ENCODE measurements at regions not wholly inside any gene's neighbourhood (a gene's known extent, or its start where the extent isn't known, plus 50 kb on each side); places are given as distances from the start of the nearest gene placed in this dataset.
"Not testable (repeated sequence)": the region's sequence is repeated elsewhere in the genome, so short reads cannot be mapped to it uniquely, and the experiment has no call there.

DNA sequence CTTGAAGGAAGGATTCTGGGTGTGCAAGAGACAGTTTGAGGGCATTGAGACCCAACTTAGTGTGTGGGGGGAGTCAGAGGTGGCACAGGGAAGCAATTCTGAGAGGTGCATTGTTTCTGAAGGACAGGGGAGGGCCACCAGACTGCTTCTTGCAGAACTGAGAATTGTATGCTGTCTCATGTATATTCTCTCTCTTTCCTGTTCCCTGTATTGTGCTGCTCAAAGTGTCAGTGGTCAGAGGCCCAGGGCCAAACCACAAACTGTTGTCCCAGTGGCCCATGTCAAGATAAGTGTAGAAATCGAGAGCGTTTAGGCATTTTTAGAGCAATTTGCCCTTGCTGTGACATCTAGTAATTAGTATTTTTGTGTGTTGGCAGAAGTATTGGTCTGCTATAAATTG is 567.1 kb downstream of the EDEM1 start:
- no peak overlapping the region for H3K4me3 ChIP-seq (ENCODE audit: low read depth, low read length)
- DNase-seq (ENCODE audit: low read depth): no peak

DNA sequence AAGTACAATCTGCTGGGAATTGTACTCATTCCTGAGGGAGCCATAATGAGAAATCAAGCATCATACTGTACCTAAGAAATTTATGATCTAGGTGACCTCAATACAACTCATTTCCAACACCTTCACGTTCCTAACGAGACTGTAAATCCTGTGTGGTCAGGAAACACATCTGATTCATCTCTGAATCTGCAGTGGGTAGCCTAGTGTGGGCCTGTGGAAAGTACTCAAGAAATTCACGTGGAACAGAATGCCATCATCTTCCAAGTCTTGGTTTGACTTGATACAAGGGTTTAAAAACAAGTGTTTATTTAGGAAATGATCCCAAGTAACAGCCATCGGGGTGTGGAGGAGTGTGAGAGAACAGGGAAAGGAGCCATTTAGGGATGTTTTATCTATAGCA is 568.9 kb downstream of the EDEM1 start:
- no peak for DNase-seq (ENCODE audit: low read depth)
- no peak overlapping the region for H3K4me3 ChIP-seq (ENCODE audit: low read depth, low read length)

DNA sequence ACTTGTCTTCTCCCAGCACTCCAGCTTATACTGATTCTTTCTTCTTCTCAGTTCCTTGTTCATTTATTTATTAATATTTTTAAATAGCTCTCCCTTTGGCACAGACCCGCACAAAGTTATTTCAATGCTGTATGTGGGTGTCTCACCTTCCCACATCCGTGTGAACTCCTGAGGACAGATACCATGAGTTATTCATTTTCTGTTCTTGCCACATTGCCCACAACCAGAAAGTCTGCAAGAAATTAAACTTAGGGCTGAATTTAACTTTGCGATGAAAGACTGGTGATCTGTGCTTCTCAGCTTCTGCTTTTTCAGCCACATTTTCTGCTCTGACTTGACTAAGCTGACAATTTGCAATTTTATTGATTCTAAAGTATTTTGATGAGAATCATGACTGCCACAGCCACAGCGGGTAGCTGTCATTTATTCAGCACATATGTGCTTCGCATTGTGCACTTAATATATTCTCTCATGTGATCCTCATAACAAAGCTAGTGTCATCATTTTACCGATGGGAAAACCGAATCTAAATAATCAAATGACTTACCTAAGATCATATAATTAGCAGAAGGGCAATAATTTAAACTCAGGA is 569.8 kb downstream of the EDEM1 start:
- H3K4me3 ChIP-seq (ENCODE audit: low read depth, low read length): no peak overlapping the region
- DNase-seq (ENCODE audit: low read depth): no peak

DNA sequence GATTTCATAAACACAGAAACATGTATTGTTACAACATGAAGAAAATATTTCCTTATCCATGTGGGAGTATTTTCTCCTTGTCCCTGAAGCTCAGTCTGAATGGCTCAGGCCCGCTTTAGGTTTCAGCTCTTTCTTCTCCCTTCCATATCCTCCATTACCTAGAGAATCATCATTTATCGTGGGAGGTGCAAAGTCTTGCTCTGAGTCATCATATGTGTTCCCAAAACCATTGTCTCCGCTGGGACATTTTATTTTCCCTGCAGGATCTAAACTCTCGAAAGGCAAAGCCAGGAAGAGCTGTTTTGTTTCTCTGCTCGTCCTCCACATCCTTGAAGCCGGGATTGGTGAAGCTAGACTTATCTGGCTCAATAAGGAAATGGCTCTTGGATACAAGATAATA is 571.2 kb downstream of the EDEM1 start:
- H3K4me3 ChIP-seq (ENCODE audit: low read depth, low read length): no peak overlapping the region
- no peak for DNase-seq (ENCODE audit: low read depth)

DNA sequence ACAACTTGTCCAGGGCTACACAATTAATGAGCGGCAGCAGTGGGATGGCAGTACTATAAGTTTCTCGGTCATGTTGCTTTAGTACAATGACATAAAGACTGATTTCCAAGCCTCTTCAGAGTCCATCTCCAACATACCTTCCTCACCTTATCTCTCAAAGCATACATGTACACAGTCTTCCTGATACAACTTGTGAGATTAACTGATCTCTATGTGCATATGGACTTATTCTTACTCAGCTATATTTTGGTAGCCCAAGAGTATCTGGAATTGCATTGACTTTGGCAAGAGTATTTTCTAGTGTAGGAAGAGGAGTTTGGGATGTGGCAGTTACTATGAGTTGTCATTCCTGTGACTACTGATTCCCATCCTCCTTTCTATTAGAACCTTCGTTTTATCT is 575.0 kb downstream of the EDEM1 start:
- DNase-seq (ENCODE audit: low read depth): no peak
- no peak overlapping the region for H3K4me3 ChIP-seq (ENCODE audit: low read depth, low read length)

DNA sequence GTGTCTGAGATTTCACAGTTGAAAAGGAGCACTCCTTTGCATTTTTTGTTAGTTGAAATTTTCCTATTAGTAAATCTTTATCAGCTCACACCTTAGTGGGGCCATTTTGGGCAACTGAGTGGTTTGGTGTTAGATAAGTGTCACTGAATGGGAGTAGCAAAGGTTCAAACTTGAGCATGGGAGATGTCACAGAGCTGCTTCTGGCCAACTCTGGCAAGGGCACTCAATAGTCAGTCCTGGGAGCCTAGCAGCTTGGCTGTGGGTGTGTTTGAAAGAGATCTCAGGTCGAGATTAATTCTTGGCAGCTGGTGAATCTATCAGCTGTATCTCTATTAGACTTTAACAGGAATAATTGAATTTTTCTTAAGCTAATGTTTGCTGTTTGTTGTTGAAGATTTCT is 579.3 kb downstream of the EDEM1 start:
- H3K4me3 ChIP-seq (ENCODE audit: low read depth, low read length): no peak overlapping the region

DNA sequence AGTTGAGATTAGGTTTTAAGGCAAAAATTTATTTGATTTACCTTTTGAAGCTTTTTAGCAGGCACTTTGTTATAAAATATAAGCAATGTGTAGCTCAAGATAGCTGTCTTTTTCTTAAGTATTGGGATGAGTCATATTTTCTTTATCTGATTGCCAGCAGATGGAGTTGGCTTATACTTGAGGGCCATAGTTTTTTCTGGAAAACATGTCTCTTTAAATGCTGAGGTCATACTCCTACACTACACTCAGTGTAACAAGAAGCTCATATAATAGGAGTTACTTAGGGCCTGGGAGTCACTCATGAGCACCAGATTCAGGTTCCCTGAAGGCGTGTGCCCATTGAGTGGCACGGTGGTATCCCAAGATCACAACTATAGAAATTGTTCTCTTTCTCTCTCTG is 579.8 kb downstream of the EDEM1 start:
- DNase-seq (ENCODE audit: low read depth): no peak
- no peak overlapping the region for H3K4me3 ChIP-seq (ENCODE audit: low read depth, low read length)

More for the DNA sequence above, 579.3 kb downstream of the EDEM1 start:
- DNase-seq (ENCODE audit: low read depth): no peak

DNA sequence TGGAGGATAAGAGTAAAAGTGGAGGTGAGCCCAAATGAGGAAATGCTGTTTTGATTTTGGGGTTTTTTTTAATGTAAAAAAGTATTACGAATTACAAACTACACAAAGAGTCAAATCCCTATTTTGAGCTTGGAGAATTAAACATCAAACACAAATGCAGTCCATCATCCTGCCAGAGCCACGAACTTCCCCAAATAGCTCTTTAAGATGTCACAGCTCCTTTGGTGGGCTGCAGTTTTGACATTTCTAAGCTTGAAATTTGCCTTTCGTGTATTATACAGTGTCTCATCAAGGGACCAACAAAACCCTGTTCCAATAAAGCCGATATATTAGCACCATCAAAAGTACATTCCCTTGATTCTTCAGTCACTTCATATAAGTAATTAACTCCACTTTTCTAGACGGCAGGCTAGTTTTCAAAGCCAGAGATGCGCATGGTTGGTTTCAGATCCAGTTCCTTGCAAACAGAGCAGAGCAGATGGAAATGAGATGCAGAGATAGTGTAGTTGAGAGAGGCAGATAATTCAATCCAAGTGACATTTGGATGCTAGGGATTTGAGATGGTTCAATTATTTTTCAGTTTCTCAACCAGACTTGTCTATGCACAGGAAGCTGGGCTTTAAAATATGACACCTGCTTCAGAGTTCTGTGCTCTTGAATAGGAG is 580.9 kb downstream of the EDEM1 start:
- no peak overlapping the region for H3K4me3 ChIP-seq (ENCODE audit: low read depth, low read length)
- no peak for DNase-seq (ENCODE audit: low read depth)

DNA sequence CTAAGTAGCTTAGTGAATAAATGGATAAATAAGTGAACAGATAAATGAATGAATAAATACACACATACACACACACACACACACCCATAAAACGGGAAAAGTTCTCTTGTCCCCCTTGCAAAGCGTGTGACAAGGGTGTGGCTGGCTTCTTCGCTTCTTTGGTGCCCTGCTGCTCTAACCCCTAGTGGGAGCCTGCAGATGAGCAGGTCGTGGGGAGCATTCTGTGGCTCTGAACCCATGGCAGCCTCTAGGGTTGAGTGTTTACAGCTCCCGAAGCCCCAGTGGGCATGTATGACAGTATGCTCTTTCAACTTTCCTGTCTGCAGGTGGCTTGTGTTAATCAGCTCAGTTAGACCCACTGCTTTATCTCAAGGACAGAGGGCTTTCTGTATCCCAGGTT is 582.3 kb downstream of the EDEM1 start:
- DNase-seq (ENCODE audit: low read depth): no peak
- no peak overlapping the region for H3K4me3 ChIP-seq (ENCODE audit: low read depth, low read length)

DNA sequence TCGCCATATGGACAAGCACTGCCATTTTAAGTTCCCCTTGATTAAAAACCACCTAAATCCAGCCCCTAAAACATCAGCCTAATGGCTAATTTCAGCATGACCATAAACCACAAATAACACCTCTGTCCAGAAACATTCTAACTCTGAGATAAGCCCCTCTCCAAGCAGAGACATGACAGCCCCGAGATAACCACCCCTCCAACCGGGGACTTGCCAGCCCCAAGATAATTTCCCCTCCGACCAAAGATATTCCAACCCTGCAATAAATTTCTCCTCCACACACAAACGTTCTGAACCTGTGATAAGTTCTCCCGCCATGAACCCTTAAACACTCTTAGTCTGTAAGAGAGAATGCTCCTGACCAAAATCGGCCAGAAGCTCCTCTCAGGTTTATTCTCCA is 586.8 kb downstream of the EDEM1 start:
- no peak for DNase-seq (ENCODE audit: low read depth)
- no peak overlapping the region for H3K4me3 ChIP-seq (ENCODE audit: low read depth, low read length)

DNA sequence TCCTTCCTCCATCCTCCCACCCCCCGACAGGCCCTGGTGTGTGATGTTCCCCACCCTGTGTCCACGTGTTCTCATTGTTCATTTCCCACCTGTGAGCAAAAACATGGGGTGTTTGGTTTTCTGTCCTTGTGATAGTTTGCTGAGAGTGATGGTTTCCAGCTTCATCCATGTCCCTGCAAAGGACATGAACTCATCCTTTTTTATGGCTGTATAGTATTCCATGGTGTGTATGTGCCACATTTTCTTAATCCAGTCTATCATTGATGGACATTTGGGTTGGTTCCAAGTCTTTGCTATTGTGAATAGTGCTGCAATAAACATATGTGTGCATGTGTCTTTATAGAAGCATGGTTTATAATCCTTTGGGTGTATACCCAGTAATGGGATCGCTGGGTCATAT is 587.6 kb downstream of the EDEM1 start:
- not testable (repeated sequence) for DNase-seq (ENCODE audit: low read depth); H3K4me3 ChIP-seq (ENCODE audit: low read depth, low read length)

DNA sequence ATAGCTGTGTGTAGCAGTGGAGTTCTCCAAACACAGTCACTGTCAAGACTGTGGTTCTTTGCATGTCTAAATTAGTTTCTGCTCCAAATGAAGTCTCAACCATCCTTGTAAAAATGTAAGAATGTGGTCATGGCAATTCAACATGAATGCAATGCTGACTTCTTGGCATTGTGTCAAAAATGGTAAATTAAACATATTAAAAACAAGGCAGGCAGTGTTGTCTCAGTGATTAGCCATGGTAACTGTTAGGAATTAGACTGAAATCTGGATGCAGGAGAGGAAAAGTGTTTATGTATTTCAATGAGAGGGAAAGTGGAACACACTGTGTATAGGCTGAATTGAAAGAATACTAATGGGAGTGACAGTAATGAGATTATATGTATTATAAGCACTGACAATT is 597.2 kb downstream of the EDEM1 start:
- no peak for DNase-seq (ENCODE audit: low read depth)

DNA sequence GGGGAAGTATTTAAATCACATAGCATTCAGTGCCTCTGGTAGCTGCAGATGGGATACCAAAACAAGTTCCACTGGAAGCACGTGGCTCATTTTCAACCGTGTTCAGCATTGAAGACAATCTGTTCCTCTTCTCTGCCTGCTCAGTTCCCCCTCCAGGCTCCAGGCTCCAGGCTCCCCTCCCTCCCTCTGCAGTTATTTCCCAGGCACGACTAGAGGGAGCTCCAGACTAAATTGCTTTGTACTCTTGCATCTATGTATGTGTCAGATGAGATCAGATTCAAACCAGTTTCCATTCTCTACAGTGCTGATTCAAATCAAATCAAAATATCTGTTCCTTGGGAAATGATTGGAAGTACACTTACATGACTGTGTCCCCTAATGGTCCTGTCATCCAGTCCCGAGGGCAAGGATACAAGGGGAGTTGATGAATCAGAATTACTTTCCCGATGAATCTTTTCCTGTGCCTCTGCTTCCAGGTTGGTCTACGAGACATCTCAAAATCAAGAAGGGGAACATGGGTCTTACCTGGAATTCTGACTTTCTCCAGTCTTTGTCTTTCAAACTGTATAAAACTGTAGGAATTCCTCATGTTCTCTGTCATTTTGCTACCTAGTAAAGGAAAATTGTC is 600.5 kb downstream of the EDEM1 start:
- no peak overlapping the region for H3K4me3 ChIP-seq (ENCODE audit: low read depth, low read length)
- no peak for DNase-seq (ENCODE audit: low read depth)

More for the DNA sequence above, 597.2 kb downstream of the EDEM1 start:
- no peak overlapping the region for H3K4me3 ChIP-seq (ENCODE audit: low read depth, low read length)

DNA sequence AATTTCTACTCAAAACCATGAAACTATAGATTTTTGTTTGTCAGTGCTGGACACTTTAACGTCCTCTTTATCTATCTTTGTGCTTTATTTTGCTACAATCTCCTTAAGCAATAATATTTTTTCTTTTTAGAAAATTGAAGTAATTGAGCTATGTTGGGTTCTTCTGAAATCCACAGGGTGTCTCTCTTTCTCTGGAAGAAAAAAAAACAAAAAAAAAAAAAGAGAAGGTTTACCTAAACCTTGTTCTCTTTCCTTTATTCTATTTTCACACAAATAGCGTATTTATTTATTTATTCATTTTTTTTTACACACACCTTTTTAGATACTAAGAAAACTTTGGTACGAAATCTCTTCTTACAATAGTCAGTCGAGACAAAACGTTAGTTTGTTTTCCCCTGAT is 601.0 kb downstream of the EDEM1 start:
- DNase-seq (ENCODE audit: low read depth): no peak
- H3K4me3 ChIP-seq (ENCODE audit: low read depth, low read length): no peak overlapping the region

DNA sequence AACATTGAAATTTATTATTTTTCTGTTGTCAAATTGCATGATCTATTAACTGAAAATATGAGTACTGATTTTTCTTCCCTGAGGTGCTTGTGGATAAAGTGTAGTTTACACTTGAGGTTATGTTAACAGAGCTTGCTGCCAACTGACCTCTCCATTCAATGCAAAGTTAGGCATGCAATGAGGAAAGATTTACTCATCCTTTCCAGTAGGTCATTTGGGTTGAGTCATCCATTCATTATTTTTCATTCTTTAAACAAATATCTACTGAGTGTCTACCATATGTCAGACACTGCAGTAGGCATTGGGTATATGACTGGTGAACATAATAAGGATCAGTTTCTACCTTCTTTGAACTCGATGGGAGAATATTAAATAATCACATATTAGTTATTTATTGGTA is 604.1 kb downstream of the EDEM1 start:
- H3K4me3 ChIP-seq (ENCODE audit: low read depth, low read length): no peak overlapping the region
- no peak for DNase-seq (ENCODE audit: low read depth)

DNA sequence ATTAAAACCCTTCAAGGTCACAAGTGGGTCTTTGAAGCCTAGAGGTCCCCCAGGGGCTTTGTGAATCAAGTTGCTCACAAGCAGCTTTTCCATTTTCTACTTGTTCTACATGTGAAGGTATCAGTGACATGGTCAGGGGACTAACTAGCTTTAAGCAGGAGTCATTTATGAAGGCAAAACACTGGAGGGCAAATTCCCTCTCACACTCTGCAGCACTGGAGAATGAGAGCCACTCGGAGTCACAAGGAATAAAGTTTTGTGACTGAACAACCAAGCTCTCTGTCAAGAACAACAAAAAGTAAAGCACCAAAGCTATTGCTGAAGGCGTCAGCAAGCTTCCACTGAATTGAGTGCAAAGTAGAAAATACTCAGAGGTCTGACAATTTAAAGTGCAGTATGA is 609.0 kb downstream of the EDEM1 start:
- no peak for DNase-seq (ENCODE audit: low read depth)
- H3K4me3 ChIP-seq (ENCODE audit: low read depth, low read length): no peak overlapping the region

DNA sequence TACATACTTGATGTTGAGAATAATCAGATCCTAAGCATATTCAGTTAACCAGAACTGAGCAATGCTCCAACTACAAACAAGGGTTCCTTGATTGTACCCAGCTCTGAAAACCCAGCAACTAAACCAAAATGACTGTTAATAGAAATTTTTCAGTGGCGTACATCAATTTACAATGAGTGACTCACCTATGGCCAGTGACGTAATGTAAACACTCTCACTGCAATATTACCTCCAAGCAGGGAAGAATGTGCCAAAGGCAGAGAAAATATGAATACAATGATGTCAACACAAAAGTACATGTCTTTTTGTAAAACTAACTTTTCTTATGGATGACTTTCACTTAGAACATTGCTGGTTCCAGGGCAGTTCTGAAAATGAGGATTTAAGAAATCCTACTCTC is 611.3 kb downstream of the EDEM1 start:
- no peak overlapping the region for H3K4me3 ChIP-seq (ENCODE audit: low read depth, low read length)
- no peak for DNase-seq (ENCODE audit: low read depth)

DNA sequence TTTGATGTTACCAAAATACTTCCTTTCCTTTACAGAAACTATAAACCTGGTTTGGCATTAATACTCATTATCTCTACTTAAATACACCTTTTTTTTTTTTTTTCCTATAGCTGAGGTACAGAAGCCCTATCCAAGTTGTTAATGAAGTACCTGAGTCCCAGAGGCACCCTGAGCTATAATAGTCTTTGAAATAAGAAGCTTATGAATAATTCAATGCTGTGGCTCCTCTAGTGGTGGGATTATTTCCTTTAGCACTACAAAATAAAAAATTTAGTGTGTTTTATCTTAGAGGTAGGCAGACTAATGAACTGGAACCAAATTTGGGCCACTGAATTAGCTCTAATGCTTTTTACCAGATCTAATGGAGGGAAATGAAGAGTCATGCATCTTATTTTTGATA is 611.9 kb downstream of the EDEM1 start:
- DNase-seq (ENCODE audit: low read depth): no peak

DNA sequence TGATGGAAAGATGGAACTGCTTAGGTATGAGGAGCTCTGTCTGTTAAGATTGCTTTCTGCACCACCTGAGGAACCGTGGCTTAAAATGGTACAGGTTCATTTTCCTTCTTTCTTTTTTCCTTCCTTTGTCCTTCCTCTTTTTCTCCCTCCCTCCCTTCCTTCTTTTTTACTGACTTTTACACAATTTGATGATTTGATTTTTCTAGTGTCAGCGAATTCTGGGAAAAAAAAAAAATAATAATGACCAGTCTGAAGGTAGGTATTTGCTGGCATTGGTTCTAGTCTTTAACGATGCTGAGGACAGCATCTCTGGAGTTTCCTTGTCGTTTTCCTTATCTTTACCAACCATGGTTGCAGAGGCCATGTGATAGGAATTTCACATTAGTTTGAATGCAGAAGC is 613.5 kb downstream of the EDEM1 start:
- no peak for DNase-seq (ENCODE audit: low read depth)
- H3K4me3 ChIP-seq (ENCODE audit: low read depth, low read length): no peak overlapping the region

More for the DNA sequence above, 611.9 kb downstream of the EDEM1 start:
- H3K4me3 ChIP-seq (ENCODE audit: low read depth, low read length): no peak overlapping the region

DNA sequence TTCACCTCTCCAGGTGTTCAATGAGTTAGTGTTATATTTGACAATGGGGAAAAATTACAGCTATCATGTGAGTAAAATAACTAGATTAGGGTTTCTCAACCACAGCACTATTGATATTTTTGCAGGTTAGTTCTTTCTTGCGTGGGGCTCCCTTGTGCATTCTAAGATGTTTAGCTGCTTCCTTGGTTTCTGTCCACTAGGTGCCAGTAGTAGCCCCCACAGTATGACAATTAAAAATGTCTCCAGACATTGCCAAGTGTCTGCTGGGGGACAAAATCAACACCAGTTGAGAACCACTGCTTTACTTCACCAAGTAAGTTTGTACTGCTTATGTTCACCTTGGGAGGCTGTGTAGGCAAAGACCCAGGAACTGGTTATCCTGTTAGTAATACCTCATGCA is 618.7 kb downstream of the EDEM1 start:
- DNase-seq (ENCODE audit: low read depth): no peak
- H3K4me3 ChIP-seq (ENCODE audit: low read depth, low read length): no peak overlapping the region

DNA sequence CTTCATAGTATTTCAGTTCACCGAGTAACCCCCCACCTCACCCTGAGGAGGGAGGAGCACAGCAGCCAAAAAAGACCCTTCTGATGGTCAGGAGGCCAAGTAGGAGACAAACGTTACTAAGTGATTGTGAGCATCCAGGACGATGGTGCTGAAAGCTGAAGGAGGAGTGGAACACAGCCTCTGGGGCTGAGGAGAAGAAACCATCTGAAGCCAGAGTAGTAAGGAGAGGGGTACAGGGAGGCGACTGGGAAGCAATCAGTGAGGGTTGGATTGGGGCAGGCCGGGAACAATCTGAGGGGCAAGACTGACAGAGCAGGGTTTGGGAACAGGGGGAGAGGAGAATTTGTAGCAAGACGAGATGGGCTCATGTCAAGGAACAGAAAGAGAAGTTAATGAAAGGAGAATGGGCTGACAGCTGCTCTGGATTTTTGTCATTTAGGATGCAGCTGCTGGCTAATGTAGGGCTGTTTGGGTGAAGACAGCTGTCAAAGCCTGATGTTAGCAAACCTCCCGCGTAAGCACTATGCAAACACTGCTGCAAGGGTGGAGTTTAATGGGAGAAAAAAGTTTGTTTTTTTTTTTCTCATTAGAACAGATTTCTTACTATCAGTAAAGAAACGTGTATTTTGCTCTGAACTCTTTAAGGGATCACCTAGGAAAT is 622.2 kb downstream of the EDEM1 start:
- no peak overlapping the region for H3K4me3 ChIP-seq (ENCODE audit: low read depth, low read length)
- no peak for DNase-seq (ENCODE audit: low read depth)
